IPS-NIHi11 (cell line): ENCODE measurements at regions not wholly inside any gene's neighbourhood (a gene's known extent, or its start where the extent isn't known, plus 50 kb on each side); places are given as distances from the start of the nearest gene placed in this dataset.

ENCODE experiments used
- DNase-seq: peaks from one replicate; pipeline ENCODE4 v3.0.0; 2012; ENCODE audit warnings: mixed read lengths, low spot score

DNA sequence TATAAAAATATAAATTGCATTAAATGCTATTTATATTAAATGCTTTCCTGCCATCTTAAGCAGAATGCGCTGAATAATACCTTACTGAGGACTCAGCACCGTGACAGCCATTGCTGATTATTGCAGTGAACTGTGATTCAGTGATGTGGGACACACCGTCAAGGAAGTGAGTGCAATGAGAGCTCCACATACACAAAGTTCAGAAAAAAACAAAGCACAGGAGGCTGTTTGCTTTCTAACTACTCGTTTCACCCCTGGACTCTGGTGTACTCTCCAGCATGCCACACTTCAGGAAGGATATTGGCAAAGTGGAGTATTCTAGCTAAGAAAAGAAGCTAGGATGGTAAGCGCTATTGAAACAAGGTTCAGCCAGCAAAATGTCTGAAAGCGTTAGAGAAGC is 57.4 kb upstream of the CXADR start:
- no peak for DNase-seq

DNA sequence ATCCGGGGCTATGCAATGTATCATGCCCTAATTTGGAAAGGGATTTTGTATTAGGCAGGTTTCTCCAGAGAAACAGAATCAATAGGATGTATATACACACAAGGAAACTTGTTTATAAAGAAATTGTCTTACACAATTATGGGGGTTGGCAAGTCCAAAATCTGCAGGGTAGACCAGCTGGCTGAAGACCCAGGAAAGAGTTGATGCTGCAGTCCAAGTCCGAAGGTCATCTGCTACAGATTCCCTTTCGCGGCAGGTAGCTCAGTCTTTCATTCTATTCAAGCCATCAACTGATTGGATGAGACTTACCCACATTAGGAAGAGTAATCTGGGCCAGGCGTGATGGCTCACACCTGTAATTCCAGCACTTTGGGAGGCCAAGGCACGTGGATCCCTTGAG is 54.6 kb upstream of the CXADR start:
- no peak for DNase-seq

DNA sequence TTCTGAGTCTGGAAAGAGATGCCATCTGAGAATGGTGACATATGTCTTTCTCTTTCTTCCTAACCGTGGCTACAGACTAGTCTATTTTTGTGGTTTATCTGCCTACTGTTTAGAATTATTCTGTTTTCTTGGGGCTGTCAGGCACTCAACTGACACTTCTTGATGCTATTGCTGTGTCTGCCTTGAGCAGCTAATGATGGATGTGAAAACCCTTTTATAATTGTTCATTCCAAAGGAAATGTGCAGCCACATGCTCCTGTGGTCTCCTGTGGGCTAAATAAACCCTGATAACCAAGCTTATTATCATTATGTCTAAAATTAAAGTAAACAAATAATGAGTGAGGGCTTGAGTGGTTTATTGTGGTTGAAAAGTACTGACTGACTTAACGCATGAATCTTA is 52.7 kb upstream of the CXADR start:
- DNase-seq, result no peak

DNA sequence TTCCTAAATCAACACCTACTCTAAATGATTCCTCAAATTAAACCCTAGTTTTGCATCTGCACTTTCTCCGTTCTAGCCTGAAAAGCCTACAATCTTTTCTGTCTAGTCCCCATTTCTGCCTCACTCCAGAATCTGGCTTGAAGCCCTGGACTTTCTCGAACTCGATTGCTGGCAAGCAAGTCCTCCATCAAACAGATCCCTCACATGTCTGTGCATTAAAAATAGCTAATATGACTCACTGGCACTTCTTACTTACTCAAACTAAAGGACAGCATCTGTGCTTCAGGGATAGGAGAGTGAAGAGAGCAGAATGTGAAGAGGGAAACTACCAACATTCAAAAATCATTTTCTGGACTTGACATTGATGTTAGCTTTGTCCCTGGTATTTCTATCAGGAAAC is 51.8 kb upstream of the CXADR start:
- no peak for DNase-seq

DNA sequence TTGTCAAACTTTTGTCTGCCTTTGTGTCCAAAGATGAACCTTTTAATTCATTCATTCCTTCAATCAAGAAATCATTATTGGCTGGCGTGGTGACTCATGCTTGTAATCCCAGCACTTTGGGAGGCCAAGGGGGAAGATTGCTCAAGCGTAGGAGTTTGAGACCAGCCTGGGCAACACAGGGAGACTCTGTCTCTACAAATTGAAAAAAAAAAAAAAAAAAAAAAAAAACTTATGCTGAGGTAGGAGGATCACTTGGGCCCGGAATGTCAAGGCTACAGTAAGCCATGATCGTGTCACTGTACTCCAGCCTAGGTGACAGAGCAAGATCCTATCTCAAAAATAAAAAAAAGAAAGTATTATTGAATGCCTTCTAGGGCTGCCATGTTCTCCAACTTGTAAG is 51.3 kb upstream of the CXADR start:
- no peak for DNase-seq

DNA sequence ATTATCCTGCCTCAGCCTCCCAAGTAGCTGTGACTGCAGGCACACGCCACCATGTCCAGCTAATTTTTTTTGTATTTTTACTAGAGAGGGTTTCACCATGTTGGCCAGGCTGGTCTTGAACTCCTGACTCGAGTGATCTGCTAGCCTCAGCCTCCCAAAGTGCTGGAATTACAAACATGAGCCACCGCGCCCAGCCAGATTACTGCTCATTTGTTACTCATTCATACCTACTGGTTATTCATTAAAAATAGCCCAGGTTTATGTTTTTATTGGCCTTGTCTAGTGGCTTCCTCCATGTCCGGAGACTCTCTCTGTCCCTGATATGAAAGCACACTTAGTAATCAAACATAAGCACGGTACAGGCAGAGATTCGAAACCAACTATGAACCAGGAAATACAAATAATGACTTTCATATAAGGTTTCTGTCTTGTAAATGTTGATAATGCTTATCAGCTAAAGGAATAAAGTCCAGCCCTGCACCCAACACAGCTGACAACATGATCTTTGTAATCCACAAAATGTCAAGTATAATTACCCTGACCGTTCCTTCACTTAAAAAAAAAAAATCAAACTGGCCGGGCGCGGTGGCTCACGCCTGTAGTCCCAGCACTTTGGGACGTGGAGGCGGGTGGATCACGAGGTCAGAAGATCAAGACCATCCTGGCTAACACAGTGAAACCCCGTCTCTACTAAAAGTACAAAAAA is 50.4 kb upstream of the CXADR start:
- no peak for DNase-seq
